ENCODE measurements at regions not wholly inside any gene's neighbourhood (a gene's known extent, or its start where the extent isn't known, plus 50 kb on each side); places are given as distances from the start of the nearest gene placed in this dataset.

- Histone ChIP-seq H3K4me1 (ENCODE audit: control insufficient read depth in 2 of 2, insufficient read depth in 2 of 2, low read length in 2 of 2) (no peaks in the 10 kb centered on the region), H3K27me3 (ENCODE audit: control insufficient read depth in 2 of 2, insufficient read depth in 1 of 2, low read length in 1 of 2) (no peaks in the 10 kb centered on the region), H3K27ac (ENCODE audit: low read depth in 1 of 2, low read length in 1 of 2) (no peak overlapping the region), H3K4me3 (ENCODE audit: low read length in 2 of 2) (no peak overlapping the region), H3K36me3 (ENCODE audit: control insufficient read depth in 2 of 2, insufficient read depth in 2 of 2, low read length in 1 of 2) (no peaks in the 10 kb centered on the region), H3K9me3 (ENCODE audit: control insufficient read depth in 2 of 2, insufficient read depth in 1 of 2, low read length in 1 of 2) (no peaks in the 10 kb centered on the region)
- 83% methylated on average over 3 of the region's 3 CpGs for WGBS
- no peak for DNase-seq (ENCODE audit: low read depth in 6 of 9, low spot score in 9 of 9)
Observed at GRCh38 chr6:145349950-145350510, 385.3 kb downstream of the EPM2A start.

GRCh38 chr6:145350928-145351327 lies 384.4 kb downstream of the EPM2A start:
- no peak overlapping the region for H3K27ac ChIP-seq (ENCODE audit: low read depth in 1 of 2, low read length in 1 of 2)
- 92% methylated on average over 3 of the region's 3 CpGs for WGBS
- H3K9me3 ChIP-seq (ENCODE audit: control insufficient read depth in 2 of 2, insufficient read depth in 1 of 2, low read length in 1 of 2): no peaks in the 10 kb centered on the region
- no peak for DNase-seq (ENCODE audit: low read depth in 6 of 9, low spot score in 9 of 9)
- H3K4me1 ChIP-seq (ENCODE audit: control insufficient read depth in 2 of 2, insufficient read depth in 2 of 2, low read length in 2 of 2): no peaks in the 10 kb centered on the region
- no peaks in the 10 kb centered on the region for H3K36me3 ChIP-seq (ENCODE audit: control insufficient read depth in 2 of 2, insufficient read depth in 2 of 2, low read length in 1 of 2)
- H3K4me3 ChIP-seq (ENCODE audit: low read length in 2 of 2): no peak overlapping the region
- H3K27me3 ChIP-seq (ENCODE audit: control insufficient read depth in 2 of 2, insufficient read depth in 1 of 2, low read length in 1 of 2): no peaks in the 10 kb centered on the region

GRCh38 chr6:145352382-145353080 lies 382.8 kb downstream of the EPM2A start:
- H3K36me3 ChIP-seq (ENCODE audit: control insufficient read depth in 2 of 2, insufficient read depth in 2 of 2, low read length in 1 of 2): no peaks in the 10 kb centered on the region
- H3K27ac ChIP-seq (ENCODE audit: low read depth in 1 of 2, low read length in 1 of 2): no peak overlapping the region
- no peaks in the 10 kb centered on the region for H3K27me3 ChIP-seq (ENCODE audit: control insufficient read depth in 2 of 2, insufficient read depth in 1 of 2, low read length in 1 of 2)
- no peaks in the 10 kb centered on the region for H3K4me1 ChIP-seq (ENCODE audit: control insufficient read depth in 2 of 2, insufficient read depth in 2 of 2, low read length in 2 of 2)
- WGBS: 91% methylated on average over 11 of the region's 11 CpGs
- H3K4me3 ChIP-seq (ENCODE audit: low read length in 2 of 2): no peak overlapping the region
- no peaks in the 10 kb centered on the region for H3K9me3 ChIP-seq (ENCODE audit: control insufficient read depth in 2 of 2, insufficient read depth in 1 of 2, low read length in 1 of 2)
- DNase-seq (ENCODE audit: low read depth in 6 of 9, low spot score in 9 of 9): no peak

GRCh38 chr6:145360865-145361264 lies 374.5 kb downstream of the EPM2A start:
- WGBS: 92% methylated on average over 8 of the region's 8 CpGs
- Histone ChIP-seq H3K27ac (ENCODE audit: low read depth in 1 of 2, low read length in 1 of 2) (no peak overlapping the region), H3K27me3 (ENCODE audit: control insufficient read depth in 2 of 2, insufficient read depth in 1 of 2, low read length in 1 of 2) (no peaks in the 10 kb centered on the region), H3K36me3 (ENCODE audit: control insufficient read depth in 2 of 2, insufficient read depth in 2 of 2, low read length in 1 of 2) (no peaks in the 10 kb centered on the region), H3K4me3 (ENCODE audit: low read length in 2 of 2) (no peak overlapping the region), H3K4me1 (ENCODE audit: control insufficient read depth in 2 of 2, insufficient read depth in 2 of 2, low read length in 2 of 2) (no peaks in the 10 kb centered on the region), H3K9me3 (ENCODE audit: control insufficient read depth in 2 of 2, insufficient read depth in 1 of 2, low read length in 1 of 2) (no peaks in the 10 kb centered on the region)
- no peak for DNase-seq (ENCODE audit: low read depth in 6 of 9, low spot score in 9 of 9)

GRCh38 chr6:145367149-145367548 lies 368.2 kb downstream of the EPM2A start:
- Histone ChIP-seq H3K9me3 (ENCODE audit: control insufficient read depth in 2 of 2, insufficient read depth in 1 of 2, low read length in 1 of 2) (no peaks in the 10 kb centered on the region), H3K36me3 (ENCODE audit: control insufficient read depth in 2 of 2, insufficient read depth in 2 of 2, low read length in 1 of 2) (no peaks in the 10 kb centered on the region), H3K27me3 (ENCODE audit: control insufficient read depth in 2 of 2, insufficient read depth in 1 of 2, low read length in 1 of 2) (no peaks in the 10 kb centered on the region), H3K4me1 (ENCODE audit: control insufficient read depth in 2 of 2, insufficient read depth in 2 of 2, low read length in 2 of 2) (no peaks in the 10 kb centered on the region), H3K4me3 (ENCODE audit: low read length in 2 of 2) (no peak overlapping the region), H3K27ac (ENCODE audit: low read depth in 1 of 2, low read length in 1 of 2) (no peak overlapping the region)
- no peak for DNase-seq (ENCODE audit: low read depth in 6 of 9, low spot score in 9 of 9)
- WGBS: 88% methylated on average over 5 of the region's 5 CpGs

GRCh38 chr6:145368075-145368474 lies 367.2 kb downstream of the EPM2A start:
- Histone ChIP-seq H3K36me3 (ENCODE audit: control insufficient read depth in 2 of 2, insufficient read depth in 2 of 2, low read length in 1 of 2) (no peaks in the 10 kb centered on the region), H3K27ac (ENCODE audit: low read depth in 1 of 2, low read length in 1 of 2) (no peak overlapping the region), H3K27me3 (ENCODE audit: control insufficient read depth in 2 of 2, insufficient read depth in 1 of 2, low read length in 1 of 2) (no peaks in the 10 kb centered on the region), H3K4me1 (ENCODE audit: control insufficient read depth in 2 of 2, insufficient read depth in 2 of 2, low read length in 2 of 2) (no peaks in the 10 kb centered on the region), H3K9me3 (ENCODE audit: control insufficient read depth in 2 of 2, insufficient read depth in 1 of 2, low read length in 1 of 2) (no peaks in the 10 kb centered on the region), H3K4me3 (ENCODE audit: low read length in 2 of 2) (no peak overlapping the region)
- no peak for DNase-seq (ENCODE audit: low read depth in 6 of 9, low spot score in 9 of 9)
- WGBS: 92% methylated on average over 5 of the region's 5 CpGs

- H3K4me3 ChIP-seq (ENCODE audit: low read length in 2 of 2): no peak overlapping the region
- H3K36me3 ChIP-seq (ENCODE audit: control insufficient read depth in 2 of 2, insufficient read depth in 2 of 2, low read length in 1 of 2): no peaks in the 10 kb centered on the region
- H3K27ac ChIP-seq (ENCODE audit: low read depth in 1 of 2, low read length in 1 of 2): no peak overlapping the region
- DNase-seq (ENCODE audit: low read depth in 6 of 9, low spot score in 9 of 9): no peak
- no peaks in the 10 kb centered on the region for H3K27me3 ChIP-seq (ENCODE audit: control insufficient read depth in 2 of 2, insufficient read depth in 1 of 2, low read length in 1 of 2)
- no peaks in the 10 kb centered on the region for H3K9me3 ChIP-seq (ENCODE audit: control insufficient read depth in 2 of 2, insufficient read depth in 1 of 2, low read length in 1 of 2)
- H3K4me1 ChIP-seq (ENCODE audit: control insufficient read depth in 2 of 2, insufficient read depth in 2 of 2, low read length in 2 of 2): no peaks in the 10 kb centered on the region
Observed at GRCh38 chr6:145370559-145370958, 364.8 kb downstream of the EPM2A start.

- 77% methylated on average over 4 of the region's 4 CpGs for WGBS
- H3K36me3 ChIP-seq (ENCODE audit: control insufficient read depth in 2 of 2, insufficient read depth in 2 of 2, low read length in 1 of 2): no peaks in the 10 kb centered on the region
- H3K4me1 ChIP-seq (ENCODE audit: control insufficient read depth in 2 of 2, insufficient read depth in 2 of 2, low read length in 2 of 2): no peaks in the 10 kb centered on the region
- H3K27ac ChIP-seq (ENCODE audit: low read depth in 1 of 2, low read length in 1 of 2): no peak overlapping the region
- no peaks in the 10 kb centered on the region for H3K27me3 ChIP-seq (ENCODE audit: control insufficient read depth in 2 of 2, insufficient read depth in 1 of 2, low read length in 1 of 2)
- no peaks in the 10 kb centered on the region for H3K9me3 ChIP-seq (ENCODE audit: control insufficient read depth in 2 of 2, insufficient read depth in 1 of 2, low read length in 1 of 2)
- no peak overlapping the region for H3K4me3 ChIP-seq (ENCODE audit: low read length in 2 of 2)
- DNase-seq (ENCODE audit: low read depth in 6 of 9, low spot score in 9 of 9): no peak
Observed at GRCh38 chr6:145372671-145373151, 362.6 kb downstream of the EPM2A start.

- Histone ChIP-seq H3K4me3 (ENCODE audit: low read length in 2 of 2) (no peak overlapping the region), H3K27me3 (ENCODE audit: control insufficient read depth in 2 of 2, insufficient read depth in 1 of 2, low read length in 1 of 2) (no peaks in the 10 kb centered on the region), H3K27ac (ENCODE audit: low read depth in 1 of 2, low read length in 1 of 2) (no peak overlapping the region), H3K4me1 (ENCODE audit: control insufficient read depth in 2 of 2, insufficient read depth in 2 of 2, low read length in 2 of 2) (no peaks in the 10 kb centered on the region), H3K9me3 (ENCODE audit: control insufficient read depth in 2 of 2, insufficient read depth in 1 of 2, low read length in 1 of 2) (peaks cover 0 to 7% of the 10 kb centered on the region in 2 donors), H3K36me3 (ENCODE audit: control insufficient read depth in 2 of 2, insufficient read depth in 2 of 2, low read length in 1 of 2) (no peaks in the 10 kb centered on the region)
- 94% methylated on average over 1 of the region's 1 CpG for WGBS
- no peak for DNase-seq (ENCODE audit: low read depth in 6 of 9, low spot score in 9 of 9)
Observed at GRCh38 chr6:145373826-145374225, 361.5 kb downstream of the EPM2A start.
